ENCODE measurements at regions not wholly inside any gene's neighbourhood (a gene's known extent, or its start where the extent isn't known, plus 50 kb on each side); places are given as distances from the start of the nearest gene placed in this dataset.

GRCh38 chr6:47159763-47160162, 117.6 kb upstream of the ADGRF1 start:
- no peak overlapping the region for H3K4me3 Mint-ChIP-seq
- H3K4me1 Mint-ChIP-seq: no peaks in the 10 kb centered on the region
- no peak for TF ChIP-seq CTCF (IDR thresholded peaks at IDR 0.05)
- intact Hi-C loops (cut with micrococcal nuclease): no loop called here
- CTCF ChIA-PET: no interaction called here
- POLR2A ChIA-PET: no interaction called here
- H3K36me3 Mint-ChIP-seq (ENCODE audit: low read depth): no peaks in the 10 kb centered on the region
- no peaks in the 10 kb centered on the region for H3K9me3 Mint-ChIP-seq
- no peak overlapping the region for H3K27ac Mint-ChIP-seq
- no peak for DNase-seq
- no peaks in the 10 kb centered on the region for H3K27me3 Mint-ChIP-seq
- ATAC-seq (ENCODE audit: low read depth): no peak

- no peaks in the 10 kb centered on the region for H3K36me3 Mint-ChIP-seq (ENCODE audit: low read depth)
- no peak for TF ChIP-seq CTCF (IDR thresholded peaks at IDR 0.05)
- no peak for ATAC-seq (ENCODE audit: low read depth)
- no peak overlapping the region for H3K27ac Mint-ChIP-seq
- ChIA-PET CTCF (no interaction called here), POLR2A (no interaction called here)
- intact Hi-C loops (cut with micrococcal nuclease): no loop called here
- no peak overlapping the region for H3K4me3 Mint-ChIP-seq
- no peak for DNase-seq
- no peaks in the 10 kb centered on the region for H3K27me3 Mint-ChIP-seq
- H3K9me3 Mint-ChIP-seq: no peaks in the 10 kb centered on the region
- H3K4me1 Mint-ChIP-seq: no peaks in the 10 kb centered on the region
These were observed 115.6 kb upstream of the ADGRF1 start for GRCh38 chr6:47157653-47158219.

GRCh38 chr6:47157063-47157462, 114.9 kb upstream of the ADGRF1 start:
- H3K4me3 Mint-ChIP-seq: no peak overlapping the region
- TF ChIP-seq CTCF (IDR thresholded peaks at IDR 0.05): no peak
- no peaks in the 10 kb centered on the region for H3K36me3 Mint-ChIP-seq (ENCODE audit: low read depth)
- CTCF ChIA-PET: no interaction called here
- no peak overlapping the region for H3K27ac Mint-ChIP-seq
- intact Hi-C loops (cut with micrococcal nuclease): no loop called here
- H3K4me1 Mint-ChIP-seq: no peaks in the 10 kb centered on the region
- no peaks in the 10 kb centered on the region for H3K27me3 Mint-ChIP-seq
- POLR2A ChIA-PET: no interaction called here
- no peak for ATAC-seq (ENCODE audit: low read depth)
- H3K9me3 Mint-ChIP-seq: no peaks in the 10 kb centered on the region
- no peak for DNase-seq

GRCh38 chr6:47156196-47156595, 114.1 kb upstream of the ADGRF1 start:
- H3K9me3 Mint-ChIP-seq: no peaks in the 10 kb centered on the region
- POLR2A ChIA-PET: no interaction called here
- H3K27ac Mint-ChIP-seq: no peak overlapping the region
- no peak overlapping the region for H3K4me3 Mint-ChIP-seq
- H3K27me3 Mint-ChIP-seq: no peaks in the 10 kb centered on the region
- TF ChIP-seq CTCF (IDR thresholded peaks at IDR 0.05): no peak
- no peak for DNase-seq
- H3K4me1 Mint-ChIP-seq: no peaks in the 10 kb centered on the region
- CTCF ChIA-PET: no interaction called here
- intact Hi-C loops (cut with micrococcal nuclease): no loop called here
- no peaks in the 10 kb centered on the region for H3K36me3 Mint-ChIP-seq (ENCODE audit: low read depth)
- no peak for ATAC-seq (ENCODE audit: low read depth)

- DNase-seq (no peak), ATAC-seq (ENCODE audit: low read depth) (no peak)
- H3K9me3 Mint-ChIP-seq: no peaks in the 10 kb centered on the region
- H3K27me3 Mint-ChIP-seq: peaks cover 3% of the 10 kb centered on the region
- H3K27ac Mint-ChIP-seq: no peak overlapping the region
- CTCF ChIA-PET: no interaction called here
- POLR2A ChIA-PET: no interaction called here
- no peak overlapping the region for H3K4me3 Mint-ChIP-seq
- H3K36me3 Mint-ChIP-seq (ENCODE audit: low read depth): no peaks in the 10 kb centered on the region
- no peaks in the 10 kb centered on the region for H3K4me1 Mint-ChIP-seq
- intact Hi-C loops (cut with micrococcal nuclease): no loop called here
- TF ChIP-seq CTCF (IDR thresholded peaks at IDR 0.05): no peak
These were observed 111.2 kb upstream of the ADGRF1 start for GRCh38 chr6:47153404-47153755.

All from activated B cell treated with CpG ODN at 0.5 μM for 24 hours (primary cell).